ENCODE measurements at regions not wholly inside any gene's neighbourhood (a gene's known extent, or its start where the extent isn't known, plus 50 kb on each side); places are given as distances from the start of the nearest gene placed in this dataset.

- FAIRE-seq (no peak), DNase-seq (ENCODE audit: extremely low spot score, insufficient read length, low read depth) (no peak)
Observed at GRCh38 chr7:26916779-26917320, 52.5 kb upstream of the SKAP2 start.

GRCh38 chr7:26916336-26916735, 51.9 kb upstream of the SKAP2 start:
- no peak for DNase-seq (ENCODE audit: extremely low spot score, insufficient read length, low read depth)
- no peak for FAIRE-seq

Data from GM18507 (cell line).